ENCODE measurements at regions not wholly inside any gene's neighbourhood (a gene's known extent, or its start where the extent isn't known, plus 50 kb on each side); places are given as distances from the start of the nearest gene placed in this dataset.
A peak's percentile ranks its signal among the peaks of the same experiment; 100 is the strongest.
"Not testable (repeated sequence)": the region's sequence is repeated elsewhere in the genome, so short reads cannot be mapped to it uniquely, and the experiment has no call there.

DNA sequence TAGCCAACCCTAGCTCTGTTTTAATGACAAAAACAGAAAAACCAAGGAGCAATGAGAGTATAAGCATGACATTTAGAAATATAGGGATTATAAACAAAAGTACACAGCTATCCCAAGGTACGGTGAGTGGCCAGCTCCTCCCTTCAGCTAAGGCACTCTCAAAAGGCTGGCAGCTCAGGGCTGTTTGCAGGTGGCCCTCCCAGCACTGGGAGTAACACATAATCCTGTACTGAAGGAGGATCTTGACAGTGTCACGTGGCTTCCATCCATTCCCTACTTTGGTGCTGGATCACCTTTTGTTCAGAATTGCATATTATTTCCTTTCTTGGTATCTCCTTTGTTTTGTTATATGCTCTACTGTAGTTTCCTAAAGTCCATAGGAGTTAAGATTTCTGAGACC lies 500.8 kb downstream of the KCNJ18 start:
- H3K9me3 ChIP-seq: no peaks in the 10 kb centered on the region
- intact Hi-C loops (cut with DNase I; ENCODE audit: low total_unique reads): no loop called here
- TF ChIP-seq POLR2A (IDR thresholded peaks at IDR 0.05): no peak
- TF ChIP-seq, protein P1, sequence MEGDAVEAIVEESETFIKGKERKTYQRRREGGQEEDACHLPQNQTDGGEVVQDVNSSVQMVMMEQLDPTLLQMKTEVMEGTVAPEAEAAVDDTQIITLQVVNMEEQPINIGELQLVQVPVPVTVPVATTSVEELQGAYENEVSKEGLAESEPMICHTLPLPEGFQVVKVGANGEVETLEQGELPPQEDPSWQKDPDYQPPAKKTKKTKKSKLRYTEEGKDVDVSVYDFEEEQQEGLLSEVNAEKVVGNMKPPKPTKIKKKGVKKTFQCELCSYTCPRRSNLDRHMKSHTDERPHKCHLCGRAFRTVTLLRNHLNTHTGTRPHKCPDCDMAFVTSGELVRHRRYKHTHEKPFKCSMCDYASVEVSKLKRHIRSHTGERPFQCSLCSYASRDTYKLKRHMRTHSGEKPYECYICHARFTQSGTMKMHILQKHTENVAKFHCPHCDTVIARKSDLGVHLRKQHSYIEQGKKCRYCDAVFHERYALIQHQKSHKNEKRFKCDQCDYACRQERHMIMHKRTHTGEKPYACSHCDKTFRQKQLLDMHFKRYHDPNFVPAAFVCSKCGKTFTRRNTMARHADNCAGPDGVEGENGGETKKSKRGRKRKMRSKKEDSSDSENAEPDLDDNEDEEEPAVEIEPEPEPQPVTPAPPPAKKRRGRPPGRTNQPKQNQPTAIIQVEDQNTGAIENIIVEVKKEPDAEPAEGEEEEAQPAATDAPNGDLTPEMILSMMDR (IDR thresholded peaks at IDR 0.05): no peak
- no peak for DNase-seq
- no peaks in the 10 kb centered on the region for H3K4me1 ChIP-seq
- 51 to 56% methylated on average over 2 of the region's 2 CpGs for WGBS, 2 donors
- no peak overlapping the region for H3K4me3 ChIP-seq
- H3K36me3 ChIP-seq (ENCODE audit: low read depth, missing control alignments): no peaks in the 10 kb centered on the region
- no peaks in the 10 kb centered on the region for H3K27me3 ChIP-seq
- H3K27ac ChIP-seq: no peak overlapping the region

DNA sequence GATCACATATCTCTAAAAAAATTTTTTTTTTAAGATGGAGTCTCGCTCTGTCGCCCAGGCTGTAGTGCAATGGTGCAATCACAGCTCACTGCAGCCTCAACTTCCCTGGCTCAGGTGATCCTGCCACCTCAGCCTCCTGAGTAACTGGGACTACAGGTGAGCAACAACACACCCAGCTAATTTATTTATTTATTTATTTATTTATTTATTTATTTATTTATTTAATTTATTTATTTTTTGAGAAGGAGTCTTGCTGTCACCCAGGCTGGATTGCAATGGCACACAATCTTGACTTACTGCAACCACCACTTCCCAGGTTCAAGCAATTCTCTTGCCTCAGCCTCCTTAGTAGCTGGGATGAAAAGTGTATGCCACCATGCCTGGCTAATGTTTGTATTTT lies 507.9 kb downstream of the KCNJ18 start:
- H3K36me3 ChIP-seq (ENCODE audit: low read depth, missing control alignments); H3K4me3 ChIP-seq; H3K27ac ChIP-seq; H3K4me1 ChIP-seq; intact Hi-C loops (cut with DNase I; ENCODE audit: low total_unique reads); H3K27me3 ChIP-seq; DNase-seq; H3K9me3 ChIP-seq: not testable (repeated sequence)
- 83 to 87% methylated on average over 2 of the region's 2 CpGs for WGBS, 2 donors

DNA sequence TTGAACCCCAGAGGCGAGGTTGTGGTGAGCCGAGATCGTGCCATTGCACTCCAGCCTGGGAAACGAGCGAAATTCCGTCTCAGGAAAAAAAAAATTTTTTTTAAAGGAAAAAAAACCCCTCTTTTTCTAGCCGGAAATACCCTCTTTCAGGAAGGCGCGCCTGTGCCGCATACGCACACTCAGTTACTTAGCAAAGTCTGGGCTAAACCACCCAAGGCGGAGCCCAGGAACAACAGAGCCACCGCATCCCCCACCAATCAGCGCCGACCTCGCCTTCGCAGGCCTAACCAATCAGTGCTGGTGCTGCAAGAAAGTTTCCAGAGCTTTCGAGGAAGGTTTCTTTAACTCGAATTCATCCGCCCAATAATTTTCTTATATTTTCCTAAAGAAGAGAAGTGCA lies 510.4 kb downstream of the KCNJ18 start:
- peak overlapping the region; percentile 25 to 51 for H3K4me3 ChIP-seq
- intact Hi-C loops (cut with DNase I; ENCODE audit: low total_unique reads): no loop called here
- H3K27me3 ChIP-seq: no peaks in the 10 kb centered on the region
- peak overlapping the region in 1 of 2 donors; percentile 19 for H3K27ac ChIP-seq
- DNase-seq: peak; percentile 78
- H3K4me1 ChIP-seq: no peaks in the 10 kb centered on the region
- WGBS, 2 donors: 66 to 73% methylated on average over 20 of the region's 20 CpGs
- H3K9me3 ChIP-seq: no peaks in the 10 kb centered on the region
- TF ChIP-seq POLR2A (IDR thresholded peaks at IDR 0.05): no peak
- TF ChIP-seq, protein P1 (IDR thresholded peaks at IDR 0.05): no peak
- no peaks in the 10 kb centered on the region for H3K36me3 ChIP-seq (ENCODE audit: low read depth, missing control alignments)

DNA sequence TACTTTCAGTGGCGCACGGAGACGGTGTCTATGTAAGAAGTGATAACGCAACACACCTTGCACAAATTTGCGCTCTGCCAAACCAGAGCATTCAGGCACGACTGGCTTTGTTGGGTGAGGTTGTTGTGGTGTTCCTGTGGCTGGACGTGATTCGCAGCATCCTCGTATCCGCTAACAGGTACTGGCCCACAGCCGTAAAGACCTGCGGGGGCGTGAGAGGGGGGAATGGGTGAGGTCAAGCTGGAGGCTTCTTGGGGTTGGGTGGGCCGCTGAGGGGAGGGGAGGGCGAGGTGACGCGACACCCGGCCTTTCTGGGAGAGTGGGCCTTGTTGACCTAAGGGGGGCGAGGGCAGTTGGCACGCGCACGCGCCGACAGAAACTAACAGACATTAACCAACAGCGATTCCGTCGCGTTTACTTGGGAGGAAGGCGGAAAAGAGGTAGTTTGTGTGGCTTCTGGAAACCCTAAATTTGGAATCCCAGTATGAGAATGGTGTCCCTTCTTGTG lies 510.9 kb downstream of the KCNJ18 start:
- TF ChIP-seq, protein P1 (IDR thresholded peaks at IDR 0.05): no peak
- no peak for TF ChIP-seq POLR2A (IDR thresholded peaks at IDR 0.05)
- H3K27ac ChIP-seq: peak overlapping the region in 1 of 2 donors; percentile 19
- H3K27me3 ChIP-seq: no peaks in the 10 kb centered on the region
- H3K4me1 ChIP-seq: no peaks in the 10 kb centered on the region
- intact Hi-C loops (cut with DNase I; ENCODE audit: low total_unique reads): no loop called here
- DNase-seq: no peak
- peak overlapping the region; percentile 25 to 51 for H3K4me3 ChIP-seq
- no peaks in the 10 kb centered on the region for H3K36me3 ChIP-seq (ENCODE audit: low read depth, missing control alignments)
- WGBS, 2 donors: 62 to 70% methylated on average over 27 to 29 of the region's 29 CpGs
- no peaks in the 10 kb centered on the region for H3K9me3 ChIP-seq

DNA sequence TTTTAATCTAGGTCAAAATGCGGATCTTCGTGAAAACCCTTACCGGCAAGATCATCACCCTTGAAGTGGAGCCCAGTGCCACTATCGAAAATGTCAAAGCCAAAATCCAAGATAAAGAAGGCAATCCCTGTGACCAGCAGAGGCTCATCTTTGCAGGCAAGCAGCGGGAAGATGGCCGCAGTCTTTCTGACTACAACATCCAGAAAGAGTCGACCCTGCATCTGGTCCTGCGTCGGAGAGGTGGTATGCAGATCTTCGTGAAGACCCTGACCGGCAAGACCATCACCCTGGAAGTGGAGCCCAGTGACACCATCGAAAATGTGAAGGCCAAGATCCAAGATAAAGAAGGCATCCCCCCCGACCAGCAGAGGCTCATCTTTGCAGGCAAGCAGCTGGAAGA lies 511.8 kb downstream of the KCNJ18 start:
- H3K27me3 ChIP-seq; H3K9me3 ChIP-seq; intact Hi-C loops (cut with DNase I; ENCODE audit: low total_unique reads); H3K4me1 ChIP-seq; DNase-seq; H3K36me3 ChIP-seq (ENCODE audit: low read depth, missing control alignments): not testable (repeated sequence)
- peak overlapping the region in 1 of 2 donors; percentile 19 for H3K27ac ChIP-seq
- 63% methylated on average over 10 to 13 of the region's 13 CpGs for WGBS, 2 donors
- H3K4me3 ChIP-seq: peak overlapping the region; percentile 25 to 51

DNA sequence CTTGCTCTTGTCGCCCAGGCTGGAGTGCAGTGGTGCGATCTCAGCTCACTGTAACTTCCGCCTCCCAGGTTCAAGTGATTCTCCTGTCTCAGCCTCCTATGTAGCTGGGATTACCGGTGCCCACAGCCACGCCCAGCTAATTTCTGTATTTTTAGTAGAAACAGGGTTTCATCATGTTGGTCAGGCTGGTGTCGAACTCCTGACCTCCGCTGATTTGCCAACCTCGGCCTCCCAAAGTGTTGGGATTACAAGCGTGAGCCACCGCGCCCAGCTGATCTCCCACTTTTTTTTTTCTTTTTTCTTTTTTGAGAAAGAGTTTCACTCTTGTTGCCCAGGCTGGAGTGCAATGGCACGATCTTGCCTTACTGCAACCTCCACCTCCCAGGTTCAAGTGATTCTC lies 517.9 kb downstream of the KCNJ18 start:
- H3K27ac ChIP-seq; DNase-seq; intact Hi-C loops (cut with DNase I; ENCODE audit: low total_unique reads): not testable (repeated sequence)

DNA sequence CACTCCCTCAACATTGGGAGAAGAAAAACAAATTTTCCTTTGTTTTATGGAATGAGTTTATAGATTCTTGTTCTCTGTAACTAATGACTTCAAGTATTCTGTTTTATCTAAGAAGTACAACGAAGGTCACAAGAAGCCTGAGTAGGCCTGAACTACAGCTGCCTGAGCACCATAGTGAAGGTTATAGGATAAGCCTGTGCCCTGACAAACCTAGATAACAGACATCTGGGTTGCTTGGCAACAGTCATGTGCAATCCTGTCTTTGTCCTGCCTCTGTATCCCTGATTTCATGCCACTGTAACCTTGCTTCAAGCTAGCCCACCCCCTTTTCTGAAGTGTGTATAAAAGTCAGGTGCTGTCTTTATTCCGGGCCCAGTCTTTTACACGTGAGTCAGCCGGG lies 520.8 kb downstream of the KCNJ18 start:
- Histone ChIP-seq H3K27ac (peak overlapping the region; percentile 80 to 81), H3K4me1 (peaks cover 13% of the 10 kb centered on the region)
- H3K4me3 ChIP-seq; H3K27me3 ChIP-seq; H3K36me3 ChIP-seq (ENCODE audit: low read depth, missing control alignments); intact Hi-C loops (cut with DNase I; ENCODE audit: low total_unique reads); H3K9me3 ChIP-seq: not testable (repeated sequence)
- 51 to 65% methylated on average over 4 of the region's 4 CpGs for WGBS, 2 donors
- DNase-seq: peak; percentile 73

More for the DNA sequence above, 517.9 kb downstream of the KCNJ18 start:
- H3K4me1 ChIP-seq: peaks cover 13% of the 10 kb centered on the region
- H3K36me3 ChIP-seq (ENCODE audit: low read depth, missing control alignments); H3K4me3 ChIP-seq; H3K27me3 ChIP-seq; H3K9me3 ChIP-seq: not testable (repeated sequence)
- 90% methylated on average over 12 of the region's 12 CpGs for WGBS, 2 donors

Data from testis (tissue), 2 donors.